Immature natural killer cell (primary cell): ENCODE measurements at regions not wholly inside any gene's neighbourhood (a gene's known extent, or its start where the extent isn't known, plus 50 kb on each side); places are given as distances from the start of the nearest gene placed in this dataset.
"Not testable (repeated sequence)": the region's sequence is repeated elsewhere in the genome, so short reads cannot be mapped to it uniquely, and the experiment has no call there.

Source experiments
- DNase-seq, 3 donors: peaks; one replicate each; pipeline ENCODE4 v3.0.0; 2022; ENCODE audit warnings: mixed read lengths in 1 of 3
- H3K27ac Mint-ChIP-seq, 6 donors: one replicate each; pipeline ENCODE4 v1.8.0; 2020; ENCODE audit warnings: mixed read lengths in 6 of 6, mild to moderate bottlenecking in 5 of 6, inconsistent platforms in 4 of 6, moderate library complexity in 3 of 6
- H3K27me3 Mint-ChIP-seq, 3 donors: one replicate each; pipeline ENCODE4 v1.8.0; 2020 to 2021; ENCODE audit warnings: low read depth in 3 of 3, mild to moderate bottlenecking in 3 of 3, mixed read lengths in 3 of 3, moderate library complexity in 3 of 3, inconsistent platforms in 1 of 3
- H3K36me3 Mint-ChIP-seq, 3 donors: one replicate each; pipeline ENCODE4 v1.8.0; 2020; ENCODE audit warnings: mixed read lengths in 3 of 3, inconsistent platforms in 2 of 3, mild to moderate bottlenecking in 2 of 3
- H3K4me1 Mint-ChIP-seq, 2 donors: one replicate each; pipeline ENCODE4 v1.8.0; 2020; ENCODE audit warnings: inconsistent platforms in 2 of 2, mild to moderate bottlenecking in 2 of 2, mixed read lengths in 2 of 2, moderate library complexity in 1 of 2
- H3K4me3 Mint-ChIP-seq, 5 donors: one replicate each; pipeline ENCODE4 v1.8.0; 2020; ENCODE audit warnings: mild to moderate bottlenecking in 5 of 5, mixed read lengths in 5 of 5, inconsistent platforms in 3 of 5, moderate library complexity in 3 of 5
- H3K9me3 Mint-ChIP-seq, 6 donors: one replicate each; pipeline ENCODE4 v1.8.0; 2020; ENCODE audit warnings: mild to moderate bottlenecking in 6 of 6, mixed read lengths in 6 of 6, inconsistent platforms in 4 of 6, moderate library complexity in 3 of 6

DNA sequence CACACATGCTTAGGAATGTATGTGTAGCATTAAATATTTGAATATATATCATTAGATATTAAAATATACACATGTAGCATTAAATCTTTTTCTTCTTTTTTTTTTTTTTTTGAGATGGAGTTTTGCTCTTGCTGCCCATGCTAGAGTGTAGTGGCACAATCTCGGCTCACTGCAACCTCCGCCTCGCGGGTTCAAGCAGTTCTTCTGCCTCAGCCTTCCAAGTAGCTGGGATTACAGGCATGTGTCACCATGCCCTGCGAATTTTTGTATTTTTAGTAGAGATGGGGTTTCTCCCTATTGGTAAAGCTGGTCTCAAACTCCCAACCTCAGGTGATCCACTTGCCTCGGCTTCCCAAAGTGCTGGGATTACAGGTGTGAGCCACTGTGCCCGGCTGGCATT lies 1151.6 kb upstream of the FAM98A start:
- DNase-seq, H3K27me3 Mint-ChIP-seq, H3K27ac Mint-ChIP-seq, H3K4me3 Mint-ChIP-seq, H3K36me3 Mint-ChIP-seq, H3K4me1 Mint-ChIP-seq: not testable (repeated sequence)
- peaks cover 0 to 34% (median 11%) of the 10 kb centered on the region in 6 donors for H3K9me3 Mint-ChIP-seq

DNA sequence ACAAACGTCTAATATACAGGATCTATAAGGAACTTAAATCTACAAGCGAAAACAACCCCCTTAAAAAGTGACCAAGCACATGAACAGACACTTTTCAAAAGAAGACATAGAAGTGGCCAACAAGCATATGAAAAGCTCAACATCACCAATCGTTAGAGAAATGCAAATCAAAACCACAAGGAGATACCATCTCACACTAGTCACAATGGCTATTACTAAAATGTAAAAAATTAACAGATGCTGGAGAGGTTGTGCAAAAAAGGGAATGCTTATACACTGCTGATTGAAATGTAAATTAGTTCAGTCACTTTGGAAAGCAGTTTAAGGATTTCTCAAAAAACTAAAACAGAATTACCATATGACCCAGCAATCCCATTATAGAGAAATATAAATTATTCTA lies 1148.5 kb upstream of the FAM98A start:
- no peak for DNase-seq
- peaks cover 0 to 3% (median 0%) of the 10 kb centered on the region in 3 donors for H3K27me3 Mint-ChIP-seq
- H3K27ac Mint-ChIP-seq, result no peak overlapping the region
- no peaks in the 10 kb centered on the region for H3K4me1 Mint-ChIP-seq
- peaks cover 3 to 23% (median 8%) of the 10 kb centered on the region in 6 donors for H3K9me3 Mint-ChIP-seq
- no peak overlapping the region for H3K4me3 Mint-ChIP-seq
- no peaks in the 10 kb centered on the region for H3K36me3 Mint-ChIP-seq

DNA sequence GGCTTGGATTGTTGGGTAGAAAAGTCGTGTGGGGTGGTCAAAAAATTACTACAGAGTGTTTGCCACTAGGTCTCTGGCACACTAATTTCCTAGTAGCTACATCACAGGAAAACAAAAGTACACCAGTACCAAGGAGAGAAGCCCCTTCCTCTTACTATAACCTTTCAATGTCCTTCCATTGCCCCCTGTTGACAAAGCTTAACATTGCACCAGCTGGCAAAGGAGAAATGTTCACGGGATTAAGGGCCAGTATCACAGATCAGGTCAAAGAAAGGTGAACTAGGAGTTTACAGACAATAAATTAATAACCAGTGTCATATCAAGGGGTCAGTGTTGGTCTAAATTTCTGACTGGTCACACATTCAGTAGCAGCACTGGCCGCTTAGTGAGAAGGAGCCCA lies 1139.6 kb upstream of the FAM98A start:
- Mint-ChIP-seq H3K9me3 (peaks cover 8 to 31% (median 15%) of the 10 kb centered on the region in 6 donors), H3K4me3 (no peak overlapping the region), H3K27ac (no peak overlapping the region), H3K36me3 (no peaks in the 10 kb centered on the region), H3K27me3 (no peaks in the 10 kb centered on the region), H3K4me1 (no peaks in the 10 kb centered on the region)
- DNase-seq, result no peak

DNA sequence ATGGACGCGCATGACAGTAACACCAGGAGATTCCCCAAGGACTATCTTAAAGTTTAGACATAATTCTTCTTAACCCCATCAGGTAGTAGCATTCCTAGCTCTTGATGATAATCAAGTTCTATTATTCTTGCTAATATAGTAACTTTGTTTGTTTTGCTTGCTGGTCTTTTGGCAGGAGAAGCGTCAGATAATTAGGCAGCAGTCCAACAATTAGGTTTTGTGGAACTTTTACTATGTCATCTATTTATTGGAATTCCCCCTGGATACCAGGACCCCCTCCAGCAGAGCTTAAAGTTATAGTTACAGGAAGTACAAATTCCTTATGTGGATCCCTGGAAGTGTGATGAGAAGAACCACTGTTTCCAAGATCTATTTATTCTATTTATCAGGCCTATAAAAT lies 1138.0 kb upstream of the FAM98A start:
- H3K27ac Mint-ChIP-seq, result no peak overlapping the region
- no peaks in the 10 kb centered on the region for H3K36me3 Mint-ChIP-seq
- no peaks in the 10 kb centered on the region for H3K27me3 Mint-ChIP-seq
- DNase-seq, result no peak
- H3K4me1 Mint-ChIP-seq, result no peaks in the 10 kb centered on the region
- peaks cover 10 to 32% (median 14%) of the 10 kb centered on the region in 6 donors for H3K9me3 Mint-ChIP-seq
- no peak overlapping the region for H3K4me3 Mint-ChIP-seq

GRCh38 chr2:34736482-34736881 lies 1137.4 kb upstream of the FAM98A start:
- Mint-ChIP-seq H3K9me3 (peaks cover 10 to 39% (median 14%) of the 10 kb centered on the region in 6 donors), H3K27ac (no peak overlapping the region), H3K36me3 (no peaks in the 10 kb centered on the region), H3K4me1 (no peaks in the 10 kb centered on the region), H3K27me3 (no peaks in the 10 kb centered on the region), H3K4me3 (no peak overlapping the region)
- no peak for DNase-seq

GRCh38 chr2:34734662-34735061 lies 1135.6 kb upstream of the FAM98A start:
- Mint-ChIP-seq H3K4me1 (no peaks in the 10 kb centered on the region), H3K4me3 (no peak overlapping the region), H3K9me3 (peaks cover 7 to 42% (median 17%) of the 10 kb centered on the region in 6 donors), H3K27ac (no peak overlapping the region), H3K27me3 (peaks cover 0 to 3% (median 0%) of the 10 kb centered on the region in 3 donors), H3K36me3 (no peaks in the 10 kb centered on the region)
- DNase-seq, result no peak

DNA sequence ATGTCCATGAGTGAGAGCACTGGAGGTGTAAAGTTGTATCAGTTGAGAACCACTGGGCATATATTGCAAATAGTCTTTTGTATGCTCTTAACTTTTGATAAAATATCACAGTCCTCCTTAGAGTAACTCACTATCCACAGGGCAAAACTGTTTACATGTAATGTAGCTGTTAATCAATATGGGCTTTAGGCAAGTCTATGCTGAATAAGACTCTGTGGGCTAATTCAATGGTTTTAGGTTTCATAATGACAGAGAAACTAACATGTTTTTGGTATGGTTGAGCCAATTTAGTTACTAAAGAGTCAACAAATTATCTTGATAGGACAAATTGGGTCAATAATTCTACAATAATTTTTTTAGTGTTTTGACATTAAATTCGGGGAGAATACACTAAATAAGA lies 1134.9 kb upstream of the FAM98A start:
- DNase-seq, result no peak
- Mint-ChIP-seq H3K36me3 (no peaks in the 10 kb centered on the region), H3K9me3 (peaks cover 6 to 38% (median 15%) of the 10 kb centered on the region in 6 donors), H3K4me3 (no peak overlapping the region), H3K27me3 (peaks cover 0 to 3% (median 0%) of the 10 kb centered on the region in 3 donors), H3K4me1 (no peaks in the 10 kb centered on the region), H3K27ac (no peak overlapping the region)

DNA sequence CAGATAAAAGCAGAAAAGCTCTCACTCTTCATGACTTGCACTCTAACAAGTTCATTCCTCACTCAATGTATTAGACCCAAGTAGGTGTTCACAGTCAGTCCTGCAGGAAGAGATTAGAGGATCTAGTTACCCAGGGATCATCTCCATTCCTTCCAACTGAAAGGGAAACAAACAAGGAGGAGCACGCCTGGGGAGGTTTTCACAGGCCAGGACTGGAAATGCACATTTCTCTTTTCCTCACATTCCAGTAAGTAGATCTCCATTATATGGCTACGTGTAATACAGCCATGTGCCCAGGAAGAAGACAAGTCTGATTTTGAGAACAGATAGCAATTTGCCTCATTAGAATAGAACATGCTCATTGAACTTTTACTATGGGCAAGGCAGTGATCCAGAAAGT lies 1132.2 kb upstream of the FAM98A start:
- DNase-seq, result no peak
- peaks cover 6 to 24% (median 12%) of the 10 kb centered on the region in 6 donors for H3K9me3 Mint-ChIP-seq
- no peak overlapping the region for H3K4me3 Mint-ChIP-seq
- peaks cover 0 to 3% (median 2%) of the 10 kb centered on the region in 3 donors for H3K27me3 Mint-ChIP-seq
- no peaks in the 10 kb centered on the region for H3K36me3 Mint-ChIP-seq
- H3K4me1 Mint-ChIP-seq, result no peaks in the 10 kb centered on the region
- no peak overlapping the region for H3K27ac Mint-ChIP-seq

DNA sequence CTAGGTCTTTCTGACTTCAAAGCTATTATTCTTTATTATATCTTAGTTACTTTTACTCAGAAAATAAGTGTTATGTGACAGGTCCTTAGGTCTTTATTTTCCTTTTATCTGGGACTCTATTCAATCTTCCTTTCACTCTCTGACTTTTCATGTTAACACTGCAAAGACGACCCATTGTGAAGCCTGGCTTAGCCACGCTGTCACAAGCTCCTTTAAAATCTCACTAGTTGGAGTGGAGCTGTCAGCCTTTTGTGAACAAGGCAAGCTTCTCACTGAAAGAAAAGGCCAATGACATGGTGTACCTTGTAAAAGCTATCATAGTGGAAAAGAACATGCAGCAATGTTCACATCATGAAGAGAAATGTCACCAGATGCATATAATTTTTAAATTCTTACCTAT lies 1130.7 kb upstream of the FAM98A start:
- Mint-ChIP-seq H3K27ac (no peak overlapping the region), H3K4me3 (no peak overlapping the region), H3K36me3 (no peaks in the 10 kb centered on the region), H3K9me3 (peaks cover 6 to 18% (median 12%) of the 10 kb centered on the region in 6 donors), H3K27me3 (peaks cover 0 to 3% (median 2%) of the 10 kb centered on the region in 3 donors), H3K4me1 (no peaks in the 10 kb centered on the region)
- DNase-seq, result no peak

DNA sequence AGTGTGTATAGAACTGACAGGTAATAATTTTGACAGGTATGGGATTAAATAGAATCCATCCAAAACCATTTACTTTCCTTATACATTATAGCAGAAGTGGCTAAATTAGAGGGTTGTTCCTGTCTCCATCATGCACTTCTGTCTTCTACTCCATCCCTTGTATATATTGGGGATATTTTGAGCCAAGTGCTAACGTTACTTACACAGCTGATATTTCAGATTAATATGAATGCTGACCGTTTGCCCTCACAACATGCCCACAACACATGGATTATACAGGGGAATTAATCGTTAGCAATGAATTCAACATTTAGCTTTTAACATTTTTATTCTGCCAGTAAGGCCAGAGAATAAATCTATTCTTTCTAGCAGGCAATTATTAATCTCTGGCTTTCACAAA lies 1125.0 kb upstream of the FAM98A start:
- H3K4me1 Mint-ChIP-seq, result no peaks in the 10 kb centered on the region
- DNase-seq, result no peak
- peaks cover 0 to 4% (median 0%) of the 10 kb centered on the region in 3 donors for H3K27me3 Mint-ChIP-seq
- no peak overlapping the region for H3K27ac Mint-ChIP-seq
- H3K9me3 Mint-ChIP-seq, result peaks cover 2 to 13% (median 5%) of the 10 kb centered on the region in 6 donors
- no peaks in the 10 kb centered on the region for H3K36me3 Mint-ChIP-seq
- H3K4me3 Mint-ChIP-seq, result no peak overlapping the region

- no peaks in the 10 kb centered on the region for H3K36me3 Mint-ChIP-seq
- H3K4me3 Mint-ChIP-seq, result no peak overlapping the region
- no peaks in the 10 kb centered on the region for H3K4me1 Mint-ChIP-seq
- H3K27me3 Mint-ChIP-seq, result peaks cover 0 to 2% (median 0%) of the 10 kb centered on the region in 3 donors
- peaks cover 2 to 17% (median 5%) of the 10 kb centered on the region in 6 donors for H3K9me3 Mint-ChIP-seq
- DNase-seq, result no peak
- no peak overlapping the region for H3K27ac Mint-ChIP-seq
Measured at GRCh38 chr2:34723683-34724082, 1124.6 kb upstream of the FAM98A start.

- H3K36me3 Mint-ChIP-seq, result no peaks in the 10 kb centered on the region
- H3K9me3 Mint-ChIP-seq, result peaks cover 7 to 37% (median 15%) of the 10 kb centered on the region in 6 donors
- no peaks in the 10 kb centered on the region for H3K4me1 Mint-ChIP-seq
- H3K27ac Mint-ChIP-seq, result no peak overlapping the region
- H3K27me3 Mint-ChIP-seq, result peaks cover 0 to 4% (median 0%) of the 10 kb centered on the region in 3 donors
- DNase-seq, result no peak
- H3K4me3 Mint-ChIP-seq, result no peak overlapping the region
Measured at GRCh38 chr2:34719206-34719605, 1120.1 kb upstream of the FAM98A start.

DNA sequence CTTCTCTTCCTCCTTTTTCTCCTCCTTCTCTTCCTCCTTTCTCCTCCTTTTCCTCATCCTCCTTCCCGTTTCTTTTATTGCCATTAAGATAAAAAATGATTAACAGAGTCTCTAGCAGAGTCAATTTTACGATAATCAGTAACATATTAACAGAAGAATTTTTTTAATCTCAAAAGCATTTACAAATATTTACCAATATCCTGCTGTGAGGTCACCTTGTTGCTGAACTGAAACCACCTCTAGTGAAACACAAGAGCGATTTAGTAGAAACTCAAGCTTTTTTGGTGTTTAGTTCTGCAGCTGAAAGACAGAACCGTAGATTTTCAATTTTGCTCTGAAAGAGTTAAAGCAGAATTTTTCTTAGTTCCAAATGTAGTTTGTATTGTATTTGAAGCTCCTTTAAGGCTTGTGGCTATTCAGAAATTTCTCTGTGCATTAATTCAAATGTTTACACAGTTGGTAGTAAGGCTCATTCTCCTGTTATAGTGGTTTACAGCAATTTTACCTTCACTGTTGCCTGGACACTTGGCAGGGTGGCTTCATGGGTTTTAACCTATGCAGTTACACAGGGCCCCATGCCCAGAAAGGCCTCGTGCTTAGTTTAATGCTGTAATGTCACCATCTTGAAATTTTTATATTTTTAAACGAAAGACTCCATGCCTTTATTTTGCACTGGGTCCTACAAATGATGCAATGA lies 1106.6 kb upstream of the FAM98A start:
- peaks cover 0 to 2% (median 0%) of the 10 kb centered on the region in 3 donors for H3K27me3 Mint-ChIP-seq
- H3K4me3 Mint-ChIP-seq, result no peak overlapping the region
- no peak overlapping the region for H3K27ac Mint-ChIP-seq

GRCh38 chr2:34703292-34703691 lies 1104.2 kb upstream of the FAM98A start:
- H3K4me3 Mint-ChIP-seq, result no peak overlapping the region
- peaks cover 4 to 15% (median 7%) of the 10 kb centered on the region in 6 donors for H3K9me3 Mint-ChIP-seq
- no peaks in the 10 kb centered on the region for H3K4me1 Mint-ChIP-seq
- H3K27me3 Mint-ChIP-seq, result peaks cover 0 to 2% (median 0%) of the 10 kb centered on the region in 3 donors
- H3K27ac Mint-ChIP-seq, result no peak overlapping the region
- no peak for DNase-seq
- no peaks in the 10 kb centered on the region for H3K36me3 Mint-ChIP-seq

More for the DNA sequence above, 1106.6 kb upstream of the FAM98A start:
- DNase-seq, result no peak
- H3K4me1 Mint-ChIP-seq, result no peaks in the 10 kb centered on the region
- H3K9me3 Mint-ChIP-seq, result peaks cover 6 to 24% (median 11%) of the 10 kb centered on the region in 6 donors
- H3K36me3 Mint-ChIP-seq, result peaks cover 0 to 3% (median 0%) of the 10 kb centered on the region in 3 donors

DNA sequence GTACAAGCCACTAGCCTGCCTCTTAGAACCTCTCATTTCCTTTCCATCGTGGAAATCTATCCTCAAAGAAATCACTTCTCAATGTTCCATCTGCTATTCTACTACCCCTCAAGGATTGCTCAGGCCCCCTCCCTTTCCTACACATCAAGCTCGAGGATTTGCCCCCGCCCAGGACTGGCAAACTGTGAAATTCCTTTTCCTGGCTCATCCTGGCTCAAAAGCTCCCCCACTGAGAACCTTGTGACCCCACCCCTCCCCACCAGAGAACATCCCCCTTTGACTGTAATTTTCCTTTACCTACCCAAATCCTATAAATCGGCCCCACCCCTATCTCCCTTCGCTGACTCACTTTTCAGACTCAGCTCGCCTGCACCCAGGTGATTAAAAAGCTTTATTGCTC lies 1103.3 kb upstream of the FAM98A start:
- H3K27ac Mint-ChIP-seq, H3K36me3 Mint-ChIP-seq, H3K4me1 Mint-ChIP-seq, DNase-seq, H3K4me3 Mint-ChIP-seq, H3K27me3 Mint-ChIP-seq: not testable (repeated sequence)
- peaks cover 4 to 14% (median 6%) of the 10 kb centered on the region in 6 donors for H3K9me3 Mint-ChIP-seq
